Omental fat pad (tissue), 3 donors: ENCODE measurements at regions not wholly inside any gene's neighbourhood (a gene's known extent, or its start where the extent isn't known, plus 50 kb on each side); places are given as distances from the start of the nearest gene placed in this dataset.
"Not testable (repeated sequence)": the region's sequence is repeated elsewhere in the genome, so short reads cannot be mapped to it uniquely, and the experiment has no call there.

Source experiments
- ATAC-seq: fragments of 150-250 bp; one replicate; pipeline ENCODE4 v1.9.1; 2016; ENCODE audit warnings: mild to moderate bottlenecking, moderate library complexity; ENCODE audit not compliant: low FRiP score
- DNase-seq: peaks from one replicate; pipeline ENCODE4 v3.0.0-alpha.2; 2019; ENCODE audit warnings: low spot score
- TF ChIP-seq, protein P1 (sequence below), 3 donors: fragments of 450-650 bp; IDR thresholded peaks; one replicate each; pipeline ENCODE4 v1.5.1; 2016 to 2017; ENCODE audit warnings: antibody characterized with exemption in 3 of 3, mild to moderate bottlenecking in 3 of 3, moderate library complexity in 2 of 3

GRCh38 chr7:91353848-91354247, 89.6 kb downstream of the FZD1 start:
- TF ChIP-seq, protein P1, sequence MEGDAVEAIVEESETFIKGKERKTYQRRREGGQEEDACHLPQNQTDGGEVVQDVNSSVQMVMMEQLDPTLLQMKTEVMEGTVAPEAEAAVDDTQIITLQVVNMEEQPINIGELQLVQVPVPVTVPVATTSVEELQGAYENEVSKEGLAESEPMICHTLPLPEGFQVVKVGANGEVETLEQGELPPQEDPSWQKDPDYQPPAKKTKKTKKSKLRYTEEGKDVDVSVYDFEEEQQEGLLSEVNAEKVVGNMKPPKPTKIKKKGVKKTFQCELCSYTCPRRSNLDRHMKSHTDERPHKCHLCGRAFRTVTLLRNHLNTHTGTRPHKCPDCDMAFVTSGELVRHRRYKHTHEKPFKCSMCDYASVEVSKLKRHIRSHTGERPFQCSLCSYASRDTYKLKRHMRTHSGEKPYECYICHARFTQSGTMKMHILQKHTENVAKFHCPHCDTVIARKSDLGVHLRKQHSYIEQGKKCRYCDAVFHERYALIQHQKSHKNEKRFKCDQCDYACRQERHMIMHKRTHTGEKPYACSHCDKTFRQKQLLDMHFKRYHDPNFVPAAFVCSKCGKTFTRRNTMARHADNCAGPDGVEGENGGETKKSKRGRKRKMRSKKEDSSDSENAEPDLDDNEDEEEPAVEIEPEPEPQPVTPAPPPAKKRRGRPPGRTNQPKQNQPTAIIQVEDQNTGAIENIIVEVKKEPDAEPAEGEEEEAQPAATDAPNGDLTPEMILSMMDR (IDR thresholded peaks at IDR 0.05): no peak
- ATAC-seq (no peak), DNase-seq (no peak)

- TF ChIP-seq, protein P1 (IDR thresholded peaks at IDR 0.05): no peak
- ATAC-seq: no peak
- no peak for DNase-seq
Measured at GRCh38 chr7:91355695-91356435, 91.6 kb downstream of the FZD1 start.

GRCh38 chr7:91356915-91357314, 92.7 kb downstream of the FZD1 start:
- DNase-seq (no peak), ATAC-seq (no peak)
- TF ChIP-seq, protein P1 (IDR thresholded peaks at IDR 0.05): no peak

GRCh38 chr7:91357379-91357778, 93.1 kb downstream of the FZD1 start:
- no peak for ATAC-seq

DNA sequence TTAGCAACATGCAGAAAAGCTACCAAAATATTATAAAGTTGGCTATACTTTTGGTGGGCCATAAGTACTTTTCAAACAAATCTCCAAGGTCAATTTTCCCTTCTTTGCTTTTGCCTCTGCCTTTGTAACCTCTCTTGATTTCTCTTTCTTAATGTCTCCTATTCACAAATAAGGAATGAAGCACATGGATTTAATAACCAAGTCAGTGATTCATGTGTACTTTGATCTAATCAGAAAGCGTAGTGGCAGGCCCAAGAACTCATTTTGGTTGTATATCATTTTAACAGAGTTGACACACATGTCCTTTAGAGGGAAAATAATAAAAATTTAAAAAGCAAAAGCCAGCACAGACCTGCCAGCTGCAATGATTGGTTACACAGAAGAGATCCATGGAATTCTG, 93.7 kb downstream of the FZD1 start:
- TF ChIP-seq, protein P1 (IDR thresholded peaks at IDR 0.05): no peak
- ATAC-seq (no peak), DNase-seq (no peak)

More at GRCh38 chr7:91357379-91357778, 93.1 kb downstream of the FZD1 start:
- no peak for DNase-seq
- TF ChIP-seq, protein P1 (IDR thresholded peaks at IDR 0.05): no peak

DNA sequence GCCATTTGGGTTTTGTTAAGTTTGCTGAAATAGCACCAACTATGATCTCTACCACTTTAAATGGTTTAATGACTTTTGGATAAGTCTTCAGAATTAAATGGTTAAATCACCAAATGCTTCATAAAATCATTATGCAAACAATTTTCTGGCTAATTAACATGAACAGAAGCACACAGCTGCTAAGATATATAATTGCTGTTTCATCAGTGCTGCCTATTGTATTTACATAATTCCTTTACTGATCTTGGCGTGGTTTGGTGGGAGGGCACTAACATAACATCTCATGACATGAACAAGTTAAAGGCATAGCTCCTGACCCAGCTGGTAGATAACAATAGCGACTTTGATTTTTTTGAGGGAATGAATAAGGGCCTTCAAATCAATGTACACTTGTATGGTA, 94.1 kb downstream of the FZD1 start:
- TF ChIP-seq, protein P1 (IDR thresholded peaks at IDR 0.05): no peak
- DNase-seq (no peak), ATAC-seq (no peak)

DNA sequence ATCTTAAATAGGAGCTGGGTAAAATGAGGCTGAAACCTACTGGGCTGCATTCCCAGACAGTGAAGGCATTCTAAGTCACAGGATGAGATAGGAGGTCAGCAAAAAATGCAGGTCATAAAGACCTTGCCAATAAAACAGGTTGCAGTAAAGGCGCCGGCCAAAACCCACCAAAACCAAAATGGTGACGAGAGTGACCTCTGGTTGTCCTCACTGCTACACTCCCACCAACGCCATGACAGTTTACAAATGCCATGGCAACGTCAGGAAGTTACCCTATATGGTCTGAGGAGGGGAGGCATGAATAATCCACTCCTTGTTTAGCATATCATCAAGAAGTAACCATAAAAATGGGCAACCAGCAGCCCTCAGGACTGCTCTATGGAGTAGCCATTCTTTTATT, 100.9 kb downstream of the FZD1 start:
- not testable (repeated sequence) for ATAC-seq

More for the DNA sequence above, 100.9 kb downstream of the FZD1 start:
- not testable (repeated sequence) for DNase-seq
